Ovary (tissue), 3 donors: ENCODE measurements at regions not wholly inside any gene's neighbourhood (a gene's known extent, or its start where the extent isn't known, plus 50 kb on each side); places are given as distances from the start of the nearest gene placed in this dataset.

Experiments used
- CTCF ChIP-seq, 3 donors: fragments of 450-650 bp in 2 of 3; fragments of 200-600 bp in 1 of 3; IDR thresholded peaks; one replicate each; pipeline versions ENCODE4 v1.5.1 to v1.8.0; 2016 to 2022; ENCODE audit warnings: antibody characterized with exemption in 3 of 3, mild to moderate bottlenecking in 1 of 3
- POLR2A ChIP-seq: fragments of 450-650 bp; IDR thresholded peaks from one replicate; pipeline ENCODE4 v1.6.1; 2017; ENCODE audit warnings: antibody characterized with exemption, mild to moderate bottlenecking, moderate library complexity
- donor health status: DM: no; HTN: no; CAD: no.

GRCh38 chr18:27412556-27412955 is 227.4 kb upstream of the CHST9 start:
- TF ChIP-seq POLR2A (no peak), CTCF (IDR thresholded peaks at IDR 0.05) (no peak)
